Activated CD8-positive, alpha-beta memory T cell treated with anti-CD3 and anti-CD28 coated beads for 1 hour (primary cell): ENCODE measurements at regions not wholly inside any gene's neighbourhood (a gene's known extent, or its start where the extent isn't known, plus 50 kb on each side); places are given as distances from the start of the nearest gene placed in this dataset.

Source experiments
- DNase-seq, 2 donors: peaks; one replicate each; pipeline ENCODE4 v3.0.0-alpha.2; 2020; ENCODE audit warnings: low read depth in 1 of 2; ENCODE audit errors: extremely low read depth in 1 of 2

DNA sequence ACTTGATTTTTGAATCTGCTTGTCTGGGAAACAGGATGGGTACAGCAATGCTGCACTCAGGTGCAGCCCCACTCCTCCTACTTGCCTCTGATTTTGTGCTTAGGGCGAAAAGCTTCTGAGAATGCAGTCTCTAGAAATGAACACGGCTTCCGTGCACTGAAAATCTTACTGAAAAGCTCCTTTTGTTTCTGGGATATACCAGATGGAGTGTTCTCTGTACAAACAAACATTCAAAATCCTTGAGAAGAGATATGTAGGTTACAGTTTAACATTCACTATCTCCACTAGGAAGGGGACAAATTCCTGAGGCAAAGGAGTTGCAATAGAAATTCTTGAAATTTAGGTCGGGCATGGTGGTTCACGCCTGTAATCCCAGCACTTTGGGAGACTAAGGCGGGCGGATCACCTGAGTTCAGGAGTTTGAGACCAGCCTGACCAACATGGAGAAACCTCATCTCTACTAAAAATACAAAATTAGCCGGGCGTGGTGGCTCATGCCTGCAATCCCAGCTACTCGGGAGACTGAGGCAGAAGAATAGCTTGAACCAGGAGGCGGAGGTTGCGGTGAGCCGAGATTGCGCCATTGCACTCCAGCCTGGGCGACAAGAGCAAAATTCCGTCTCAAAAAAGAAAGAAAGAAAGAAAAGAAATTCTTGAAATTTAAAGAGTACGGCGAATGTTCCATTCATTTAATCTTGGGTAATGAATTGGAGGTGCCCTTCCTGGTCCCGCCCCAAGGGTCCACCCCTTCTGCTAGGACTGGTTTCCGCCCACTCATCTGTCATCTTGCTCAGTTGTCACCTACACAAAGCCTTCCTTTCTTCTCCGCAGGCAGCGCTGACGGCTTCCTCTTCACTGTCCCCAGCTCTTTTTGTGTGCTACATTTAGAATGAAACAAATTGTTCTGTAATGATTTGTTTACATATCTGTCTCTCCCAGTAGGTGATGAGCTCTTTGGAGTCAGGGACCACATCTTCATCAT, 92.4 kb downstream of the SOCS6 start:
- DNase-seq = no peak
